ENCODE measurements at regions not wholly inside any gene's neighbourhood (a gene's known extent, or its start where the extent isn't known, plus 50 kb on each side); places are given as distances from the start of the nearest gene placed in this dataset.

DNA sequence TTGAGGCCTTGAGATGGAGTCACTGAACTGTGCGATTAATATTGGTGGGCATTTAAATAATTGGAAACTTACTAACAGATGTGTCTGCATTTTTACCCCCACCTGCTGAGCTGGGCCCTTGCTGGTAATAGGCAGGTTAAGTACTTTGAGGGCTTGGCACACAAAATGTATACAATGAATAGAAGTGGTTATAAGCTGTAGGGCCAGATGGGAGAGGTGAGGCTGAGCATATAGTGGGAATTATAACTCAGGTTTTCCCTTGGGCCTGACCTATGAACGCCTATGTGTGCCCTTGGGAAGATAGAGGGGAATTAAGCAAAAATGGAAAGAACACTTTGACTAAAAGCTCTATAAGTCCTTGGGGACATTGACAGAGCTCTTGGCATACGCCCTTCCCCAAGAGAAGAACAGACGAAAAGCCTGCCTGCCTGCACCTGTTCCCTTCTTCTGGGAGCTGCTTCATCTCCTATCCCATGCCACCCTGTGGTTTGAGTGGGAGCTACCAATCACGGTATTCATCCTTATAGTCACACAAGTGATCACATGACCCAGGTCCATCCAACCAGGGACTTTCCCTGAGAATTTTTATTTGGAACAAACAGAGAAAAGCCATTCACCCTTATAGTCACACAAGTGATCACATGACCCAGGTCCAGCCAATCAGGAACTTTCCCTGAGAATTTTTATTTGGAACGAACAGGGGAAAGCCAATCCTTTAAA is 260.7 kb upstream of the CSF3R start:
- intact Hi-C loops (cut with DNase I) = no loop called here
- ATAC-seq (no peak), DNase-seq (no peak)
- Histone ChIP-seq H3K4me1 (no peaks in the 10 kb centered on the region), H3K9me3 (peaks cover 0 to 9% (median 0%) of the 10 kb centered on the region in 12 donors), H3K4me3 (no peak overlapping the region), H3K27me3 (peaks cover 0 to 54% (median 9%) of the 10 kb centered on the region in 9 donors), H3K36me3 (no peaks in the 10 kb centered on the region), H3K27ac (no peak overlapping the region)
- TF ChIP-seq POLR2A (IDR thresholded peaks at IDR 0.05) = no peak
- TF ChIP-seq, protein P1, sequence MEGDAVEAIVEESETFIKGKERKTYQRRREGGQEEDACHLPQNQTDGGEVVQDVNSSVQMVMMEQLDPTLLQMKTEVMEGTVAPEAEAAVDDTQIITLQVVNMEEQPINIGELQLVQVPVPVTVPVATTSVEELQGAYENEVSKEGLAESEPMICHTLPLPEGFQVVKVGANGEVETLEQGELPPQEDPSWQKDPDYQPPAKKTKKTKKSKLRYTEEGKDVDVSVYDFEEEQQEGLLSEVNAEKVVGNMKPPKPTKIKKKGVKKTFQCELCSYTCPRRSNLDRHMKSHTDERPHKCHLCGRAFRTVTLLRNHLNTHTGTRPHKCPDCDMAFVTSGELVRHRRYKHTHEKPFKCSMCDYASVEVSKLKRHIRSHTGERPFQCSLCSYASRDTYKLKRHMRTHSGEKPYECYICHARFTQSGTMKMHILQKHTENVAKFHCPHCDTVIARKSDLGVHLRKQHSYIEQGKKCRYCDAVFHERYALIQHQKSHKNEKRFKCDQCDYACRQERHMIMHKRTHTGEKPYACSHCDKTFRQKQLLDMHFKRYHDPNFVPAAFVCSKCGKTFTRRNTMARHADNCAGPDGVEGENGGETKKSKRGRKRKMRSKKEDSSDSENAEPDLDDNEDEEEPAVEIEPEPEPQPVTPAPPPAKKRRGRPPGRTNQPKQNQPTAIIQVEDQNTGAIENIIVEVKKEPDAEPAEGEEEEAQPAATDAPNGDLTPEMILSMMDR (IDR thresholded peaks at IDR 0.05) = no peak
- whole genome bisulfite sequencing, 4 donors = 75 to 85% (median 83%) methylated on average over 6 of the region's 6 CpGs

DNA sequence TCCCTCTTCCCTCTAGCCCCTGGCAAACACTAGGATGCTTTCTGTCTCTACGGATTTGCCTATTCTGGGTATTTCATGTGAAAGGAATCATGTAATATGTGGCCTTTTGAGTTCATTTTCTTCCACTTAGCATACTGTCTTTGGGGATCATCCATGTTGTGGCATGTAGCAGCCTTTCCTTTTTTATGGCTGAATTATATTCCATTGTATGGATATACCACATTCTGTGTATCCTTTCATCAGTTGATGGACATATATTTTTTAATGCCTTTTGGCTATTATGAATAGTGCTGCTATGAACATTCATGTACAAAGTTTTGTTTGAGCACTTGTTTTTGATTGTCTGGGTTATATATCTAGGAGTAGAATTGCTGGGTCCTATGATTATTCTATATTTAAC is 258.4 kb upstream of the CSF3R start:
- Histone ChIP-seq H3K27ac (no peak overlapping the region), H3K4me3 (no peak overlapping the region), H3K9me3 (peaks cover 0 to 9% (median 0%) of the 10 kb centered on the region in 12 donors), H3K36me3 (no peaks in the 10 kb centered on the region), H3K27me3 (peaks cover 0 to 56% (median 25%) of the 10 kb centered on the region in 9 donors), H3K4me1 (no peaks in the 10 kb centered on the region)
- no peak for DNase-seq
- 89 to 94% (median 91%) methylated on average over 1 of the region's 1 CpG for WGBS, 4 donors
- intact Hi-C loops (cut with DNase I) = no loop called here
- no peak for TF ChIP-seq POLR2A (IDR thresholded peaks at IDR 0.05)
- TF ChIP-seq, protein P1 (IDR thresholded peaks at IDR 0.05) = no peak
- no peak for ATAC-seq

DNA sequence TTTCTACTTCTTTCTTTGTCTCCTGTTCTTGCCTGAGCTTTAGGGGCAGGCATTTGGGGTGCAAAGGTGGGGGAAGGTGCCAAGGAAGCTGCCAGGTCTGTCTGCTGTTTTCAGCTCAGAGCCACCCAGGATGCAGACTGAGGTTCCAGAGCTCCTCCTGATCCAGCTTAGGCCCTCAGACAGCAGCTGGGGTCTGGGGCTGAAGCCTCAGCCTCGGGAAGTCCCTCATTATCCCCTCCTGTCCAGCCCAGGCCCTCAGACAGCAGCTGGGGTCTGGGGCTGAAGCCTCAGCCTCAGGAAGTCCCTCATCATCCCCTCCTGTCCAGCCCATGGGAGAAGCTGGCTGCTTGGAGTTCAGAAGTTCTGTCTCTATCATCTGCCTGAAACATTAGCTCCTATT is 257.7 kb upstream of the CSF3R start:
- H3K9me3 ChIP-seq = peaks cover 0 to 9% (median 0%) of the 10 kb centered on the region in 12 donors
- no peaks in the 10 kb centered on the region for H3K4me1 ChIP-seq
- DNase-seq (no peak), ATAC-seq (no peak)
- H3K4me3 ChIP-seq = no peak overlapping the region
- no peak for TF ChIP-seq POLR2A (IDR thresholded peaks at IDR 0.05)
- TF ChIP-seq, protein P1 (IDR thresholded peaks at IDR 0.05) = no peak
- intact Hi-C loops (cut with DNase I) = no loop called here
- H3K27me3 ChIP-seq = peaks cover 0 to 59% (median 26%) of the 10 kb centered on the region in 9 donors
- H3K27ac ChIP-seq = no peak overlapping the region
- no peaks in the 10 kb centered on the region for H3K36me3 ChIP-seq
- 31 to 60% (median 55%) methylated on average over 1 of the region's 1 CpG; no CpG with 5 or more reads in 1 of the 4 donors for WGBS, 4 donors

DNA sequence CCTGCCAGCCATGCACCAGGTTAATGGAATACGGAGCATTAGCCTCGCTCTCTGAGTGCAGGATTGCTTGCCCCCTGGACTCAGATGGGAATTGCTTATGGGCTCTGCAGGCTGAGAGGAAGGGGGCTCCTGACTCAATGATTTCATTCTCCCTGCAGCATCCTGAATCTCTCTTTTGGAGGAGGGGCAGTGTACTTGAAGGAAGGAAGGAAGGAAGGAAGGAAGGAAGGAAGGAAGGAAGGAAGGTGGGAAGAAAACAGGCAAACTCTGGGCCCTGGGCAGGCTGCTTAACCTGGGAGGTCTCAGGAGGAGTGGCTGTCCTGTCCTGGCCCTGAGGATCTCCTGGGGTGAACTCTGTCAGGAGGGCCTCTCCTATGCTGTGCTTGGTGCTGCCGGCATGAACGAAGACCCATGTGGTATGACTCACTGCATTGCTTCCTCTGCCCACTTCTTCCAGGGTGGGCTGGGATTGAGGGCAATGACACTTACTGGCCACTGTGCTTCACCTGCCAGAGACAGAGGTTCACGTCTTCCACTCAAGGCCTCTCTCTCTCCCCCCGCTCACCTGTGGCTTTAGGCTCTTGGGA is 257.1 kb upstream of the CSF3R start:
- ATAC-seq = no peak

More for the DNA sequence above, 257.1 kb upstream of the CSF3R start:
- intact Hi-C loops (cut with DNase I) = no loop called here
- Histone ChIP-seq H3K9me3 (peaks cover 0 to 9% (median 0%) of the 10 kb centered on the region in 12 donors), H3K27me3 (peaks cover 0 to 65% (median 33%) of the 10 kb centered on the region in 9 donors), H3K36me3 (no peaks in the 10 kb centered on the region), H3K4me1 (no peaks in the 10 kb centered on the region), H3K27ac (no peak overlapping the region), H3K4me3 (no peak overlapping the region)
- TF ChIP-seq, protein P1 (IDR thresholded peaks at IDR 0.05) = no peak
- TF ChIP-seq POLR2A (IDR thresholded peaks at IDR 0.05) = no peak
- DNase-seq = no peak
- WGBS, 4 donors = 58 to 65% (median 61%) methylated on average over 6 of the region's 6 CpGs

All from heart left ventricle (tissue), 16 donors.